ENCODE measurements at regions not wholly inside any gene's neighbourhood (a gene's known extent, or its start where the extent isn't known, plus 50 kb on each side); places are given as distances from the start of the nearest gene placed in this dataset.

DNA sequence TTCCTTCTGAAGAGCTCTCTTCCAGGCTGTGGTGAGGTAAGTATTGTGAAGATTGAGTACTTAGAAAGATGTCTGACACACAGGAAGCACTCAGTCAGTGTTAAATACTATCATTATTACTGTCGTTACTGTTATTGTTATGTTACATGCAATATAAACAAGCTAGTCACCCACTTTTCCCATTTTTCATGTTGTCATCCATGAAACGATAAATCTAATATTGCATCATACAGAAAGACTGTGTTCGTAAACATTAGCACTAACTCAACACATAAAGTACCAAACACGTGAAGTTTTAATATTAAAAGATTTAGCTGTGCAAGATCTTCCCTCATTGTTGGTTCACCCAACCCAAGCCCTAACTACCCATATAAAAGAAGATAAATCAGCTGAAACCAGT, 109.2 kb upstream of the NRSN1 start:
- TF ChIP-seq, protein P1, sequence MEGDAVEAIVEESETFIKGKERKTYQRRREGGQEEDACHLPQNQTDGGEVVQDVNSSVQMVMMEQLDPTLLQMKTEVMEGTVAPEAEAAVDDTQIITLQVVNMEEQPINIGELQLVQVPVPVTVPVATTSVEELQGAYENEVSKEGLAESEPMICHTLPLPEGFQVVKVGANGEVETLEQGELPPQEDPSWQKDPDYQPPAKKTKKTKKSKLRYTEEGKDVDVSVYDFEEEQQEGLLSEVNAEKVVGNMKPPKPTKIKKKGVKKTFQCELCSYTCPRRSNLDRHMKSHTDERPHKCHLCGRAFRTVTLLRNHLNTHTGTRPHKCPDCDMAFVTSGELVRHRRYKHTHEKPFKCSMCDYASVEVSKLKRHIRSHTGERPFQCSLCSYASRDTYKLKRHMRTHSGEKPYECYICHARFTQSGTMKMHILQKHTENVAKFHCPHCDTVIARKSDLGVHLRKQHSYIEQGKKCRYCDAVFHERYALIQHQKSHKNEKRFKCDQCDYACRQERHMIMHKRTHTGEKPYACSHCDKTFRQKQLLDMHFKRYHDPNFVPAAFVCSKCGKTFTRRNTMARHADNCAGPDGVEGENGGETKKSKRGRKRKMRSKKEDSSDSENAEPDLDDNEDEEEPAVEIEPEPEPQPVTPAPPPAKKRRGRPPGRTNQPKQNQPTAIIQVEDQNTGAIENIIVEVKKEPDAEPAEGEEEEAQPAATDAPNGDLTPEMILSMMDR (IDR thresholded peaks at IDR 0.05; ENCODE audit: borderline replicate concordance, extremely low read depth, low read length, poor library complexity, severe bottlenecking), result no peak
- TF ChIP-seq EZH2 (IDR thresholded peaks at IDR 0.05; ENCODE audit: borderline replicate concordance, low read depth, low read length, severe bottlenecking), result no peak

Data from DND-41 (cell line).